T1000 (cell line): ENCODE measurements at regions not wholly inside any gene's neighbourhood (a gene's known extent, or its start where the extent isn't known, plus 50 kb on each side); places are given as distances from the start of the nearest gene placed in this dataset.

Experiments used
- DNase-seq: peaks from one replicate; lab custom pipeline; 2025; ENCODE audit warnings: mixed read lengths; lab: John Stamatoyannopoulos, UW

DNA sequence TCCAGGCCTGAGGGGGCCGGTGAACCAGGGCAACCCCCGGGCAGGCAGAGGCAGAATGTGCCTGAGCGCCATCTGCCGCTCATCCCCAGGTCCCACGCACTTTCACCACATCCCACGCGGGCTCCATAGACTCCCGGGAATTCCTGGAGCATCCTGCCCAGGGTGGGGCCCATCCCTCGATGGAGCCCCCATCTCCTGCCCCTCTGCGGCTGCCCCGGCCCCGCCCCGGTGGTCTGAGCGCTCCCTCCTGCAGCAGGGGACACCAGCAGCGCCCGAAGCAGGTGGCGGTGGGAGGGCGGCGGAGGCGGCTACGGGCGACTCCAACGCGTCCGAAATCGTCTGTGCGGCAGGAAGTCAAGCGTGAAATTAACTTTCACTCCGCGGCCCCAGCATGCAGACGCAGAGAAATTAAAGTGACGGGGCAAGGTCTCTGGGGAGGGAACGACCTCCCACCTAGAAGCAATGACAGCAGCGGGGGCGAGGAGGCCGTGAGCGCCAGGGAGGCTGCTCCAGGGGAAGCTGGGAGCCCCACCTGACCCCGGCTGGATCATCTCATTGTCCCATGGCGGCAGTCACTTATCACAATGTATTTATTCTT lies 122.2 kb downstream of the NCOR2 start:
- DNase-seq, result no peak

DNA sequence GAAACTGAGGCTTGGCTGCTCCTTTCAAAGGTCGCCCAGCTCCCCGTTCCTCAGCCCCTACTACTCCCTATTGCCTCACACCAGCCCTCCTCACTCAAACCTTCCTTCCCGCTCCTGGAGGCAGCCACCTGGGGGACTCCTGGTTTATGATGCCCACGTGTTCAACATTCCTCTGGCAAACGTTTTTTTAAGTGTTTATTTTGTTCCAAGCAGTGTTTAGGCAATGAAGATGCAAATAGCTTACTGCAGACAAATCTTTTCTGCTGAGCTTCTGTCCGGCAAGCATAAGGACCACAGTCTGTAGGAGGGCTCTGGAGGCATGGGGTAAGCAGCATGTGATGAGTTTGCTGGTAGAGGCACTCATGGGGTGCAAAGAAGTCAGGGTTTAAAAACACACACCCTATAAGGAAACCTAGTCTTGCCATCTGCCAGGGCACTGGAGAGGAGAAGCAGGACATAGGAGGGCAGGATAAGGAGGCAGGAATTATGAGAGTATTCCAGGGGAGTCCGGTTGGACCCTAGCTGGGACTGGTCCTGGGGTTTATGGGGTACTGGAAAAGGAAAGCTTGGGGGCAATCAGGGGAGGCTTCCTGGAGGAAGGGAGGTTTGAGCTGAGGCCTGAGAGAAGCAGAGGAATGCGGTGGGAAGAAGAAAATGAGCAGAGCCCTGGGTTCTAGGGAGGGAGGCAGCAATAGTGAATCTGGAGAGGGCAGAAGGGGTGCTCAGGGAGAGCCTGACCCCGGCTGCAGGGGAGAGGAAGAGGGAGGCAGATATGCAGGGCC lies 123.3 kb downstream of the NCOR2 start:
- DNase-seq, result no peak

GRCh38 chr12:124442772-124443445 lies 124.5 kb downstream of the NCOR2 start:
- DNase-seq, result no peak

DNA sequence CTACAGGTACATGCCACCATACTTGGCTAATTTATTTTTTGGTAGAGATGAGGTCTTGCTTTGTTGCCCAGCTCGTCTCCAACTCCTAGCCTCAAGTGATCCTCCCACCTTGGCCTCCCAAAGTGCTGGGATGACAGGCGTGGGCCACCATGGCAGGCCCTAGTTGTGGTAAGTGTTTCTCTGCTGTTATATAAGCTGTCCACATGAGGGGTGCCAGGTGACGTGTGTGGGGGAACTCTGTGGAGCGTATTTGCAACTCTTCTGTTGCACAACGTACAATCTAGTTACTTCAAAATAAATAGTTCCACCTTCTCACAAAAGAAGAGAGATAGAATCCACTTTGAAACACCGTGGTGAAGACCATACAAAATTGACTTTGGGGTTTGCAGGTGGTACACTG lies 125.1 kb downstream of the NCOR2 start:
- DNase-seq, result no peak

DNA sequence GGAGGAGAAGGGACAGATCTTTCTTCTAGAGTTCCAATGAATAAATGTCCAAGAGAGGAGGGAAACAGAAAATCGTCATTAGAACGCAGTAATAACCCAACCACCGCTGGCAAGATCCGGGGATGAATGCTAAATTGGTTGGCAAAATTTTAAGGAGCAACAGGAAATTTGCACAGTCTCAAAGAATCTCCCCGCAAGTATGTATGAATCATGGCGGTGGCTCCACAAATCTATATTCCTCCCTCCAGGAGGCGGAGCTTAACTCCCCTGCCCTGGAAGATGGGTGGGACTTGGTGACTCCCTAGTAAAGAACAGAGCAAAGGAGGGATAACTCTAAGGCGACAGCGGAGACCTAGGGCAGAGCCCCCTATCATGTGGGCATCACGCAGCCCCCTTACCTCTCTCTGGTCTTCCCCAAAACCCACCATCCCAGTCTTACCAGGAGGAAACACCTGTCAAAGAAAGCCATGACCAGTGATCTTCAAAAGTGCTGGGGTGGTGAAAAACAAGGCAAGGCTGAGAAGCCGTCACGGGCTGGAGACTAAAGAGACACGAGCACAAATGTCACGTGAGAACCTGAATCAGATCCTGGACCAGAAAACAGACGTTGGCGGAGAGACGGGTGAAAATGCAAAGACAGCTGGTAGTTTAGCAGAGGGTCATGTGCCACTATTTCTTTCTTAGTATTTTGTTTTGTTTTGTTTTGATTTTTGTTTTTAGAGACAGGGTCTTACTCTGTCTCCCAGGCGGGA lies 125.8 kb downstream of the NCOR2 start:
- DNase-seq, result peak; percentile 49

GRCh38 chr12:124440841-124441381 lies 126.5 kb downstream of the NCOR2 start:
- no peak for DNase-seq

- DNase-seq, result no peak
Observed at GRCh38 chr12:124440031-124440626, 127.3 kb downstream of the NCOR2 start.

DNA sequence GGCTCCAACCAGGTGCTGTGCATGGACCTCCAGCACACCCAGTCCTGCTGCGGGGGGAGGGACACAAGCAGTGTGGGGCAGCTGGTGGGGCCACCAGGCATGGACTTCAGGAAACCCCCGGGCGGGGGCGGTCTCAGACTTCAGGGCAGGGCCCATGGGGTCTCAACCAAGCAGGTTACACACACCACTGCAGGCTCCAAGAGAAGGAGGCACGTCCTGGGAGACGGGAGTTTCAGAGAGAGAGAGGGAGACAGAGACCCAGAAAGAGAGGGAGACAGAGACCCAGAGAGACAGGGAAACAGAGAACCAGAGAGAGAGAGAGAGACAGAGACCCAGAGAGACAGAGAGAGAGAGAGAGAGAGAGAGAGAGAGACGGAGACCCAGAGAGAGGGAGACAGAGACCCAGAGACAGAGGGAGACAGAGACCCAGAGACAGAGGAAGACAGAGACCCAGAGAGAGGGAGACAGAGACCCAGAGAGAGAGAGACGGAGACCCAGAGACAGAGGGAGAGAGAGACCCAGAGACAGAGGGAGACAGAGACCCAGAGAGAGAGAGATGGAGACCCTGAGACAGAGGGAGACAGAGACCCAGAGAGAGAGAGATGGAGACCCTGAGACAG lies 128.9 kb downstream of the NCOR2 start:
- no peak for DNase-seq

DNA sequence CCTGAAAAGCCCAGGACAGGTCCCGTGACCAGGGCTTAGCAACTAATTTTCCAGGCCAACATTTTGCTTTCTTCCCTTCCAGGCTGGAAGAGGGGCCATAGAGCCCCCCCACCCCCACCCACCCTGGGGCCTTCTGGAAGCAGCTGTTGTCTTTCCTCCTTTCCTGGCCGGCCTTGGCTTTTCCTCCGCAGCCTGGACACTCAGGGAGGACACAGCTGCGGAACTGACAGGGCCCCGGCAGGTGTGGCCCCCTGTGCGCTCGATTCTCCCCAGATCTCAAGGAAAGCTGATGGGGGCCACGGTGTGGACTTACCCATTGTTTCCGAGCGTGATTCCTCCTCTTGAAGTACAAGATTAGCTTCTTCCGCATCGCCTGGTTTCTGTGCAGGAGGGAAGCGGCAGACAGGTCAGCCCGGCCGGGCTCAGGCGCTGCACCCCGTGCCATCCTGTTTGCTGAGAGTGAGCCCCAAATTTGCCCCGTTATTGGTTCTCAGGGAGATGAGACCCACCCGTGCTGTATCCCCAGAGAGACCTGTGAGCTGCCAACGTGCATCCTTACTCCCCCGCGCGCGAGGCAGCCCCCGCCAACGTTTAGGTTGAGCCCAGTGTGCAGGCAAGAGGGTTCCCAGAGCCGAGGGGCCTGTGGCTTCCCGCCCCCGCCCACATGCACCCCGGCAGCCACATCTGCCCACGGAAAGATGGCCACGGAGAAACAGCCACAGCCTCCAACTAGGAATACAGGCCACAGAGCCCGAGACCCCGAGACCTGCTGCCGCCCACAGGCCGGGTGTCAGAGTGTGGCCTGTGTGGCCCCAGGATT lies 129.6 kb downstream of the NCOR2 start:
- no peak for DNase-seq

- no peak for DNase-seq
Observed at GRCh38 chr12:124437121-124437520, 130.3 kb downstream of the NCOR2 start.

DNA sequence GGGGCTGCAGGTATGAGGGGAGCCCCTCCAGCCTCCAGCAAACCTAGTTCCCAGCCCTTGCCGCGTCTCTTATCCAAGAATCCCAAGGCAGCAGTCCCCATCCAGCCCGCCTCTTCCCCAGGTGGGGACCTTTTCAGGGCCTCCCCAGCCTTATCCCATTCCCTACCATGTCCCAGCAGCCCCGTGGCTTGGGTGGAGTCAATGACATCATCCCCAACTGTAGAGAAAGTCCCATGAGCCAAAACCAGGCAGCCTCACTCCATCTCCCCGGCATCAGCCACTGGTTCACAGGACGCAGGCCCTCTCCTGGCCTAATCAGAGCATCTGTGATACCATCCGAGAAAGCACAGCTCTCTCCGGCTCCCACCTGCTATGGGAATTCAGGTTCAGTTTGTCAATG lies 131.0 kb downstream of the NCOR2 start:
- no peak for DNase-seq

DNA sequence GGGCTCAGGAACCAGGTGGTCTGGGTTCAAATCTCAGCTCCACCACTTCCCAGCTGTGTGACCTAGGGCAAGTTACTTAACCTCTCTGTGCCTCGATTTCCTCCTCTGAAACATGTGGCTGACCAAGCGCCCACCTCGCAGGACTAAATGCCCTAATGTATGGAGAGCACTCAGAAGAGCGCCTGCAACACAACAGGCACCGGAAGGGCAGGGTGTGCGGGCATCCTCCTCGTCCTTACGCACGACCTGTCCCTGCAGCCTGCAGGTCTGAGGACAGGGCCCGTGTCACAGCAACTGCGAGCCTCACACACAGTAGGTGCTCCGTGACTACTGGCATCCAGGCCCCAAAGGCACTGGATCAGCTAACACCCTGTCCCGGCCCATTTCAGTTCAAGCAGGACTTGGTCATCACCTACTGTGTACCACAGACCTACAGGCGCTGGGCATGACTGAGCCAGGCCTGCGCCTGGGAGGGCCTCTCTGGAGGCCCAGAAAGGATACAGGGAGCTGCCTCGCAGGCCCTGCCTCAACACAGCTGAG lies 131.5 kb downstream of the NCOR2 start:
- no peak for DNase-seq

- DNase-seq, result no peak
Observed at GRCh38 chr12:124434951-124435805, 132.2 kb downstream of the NCOR2 start.

DNA sequence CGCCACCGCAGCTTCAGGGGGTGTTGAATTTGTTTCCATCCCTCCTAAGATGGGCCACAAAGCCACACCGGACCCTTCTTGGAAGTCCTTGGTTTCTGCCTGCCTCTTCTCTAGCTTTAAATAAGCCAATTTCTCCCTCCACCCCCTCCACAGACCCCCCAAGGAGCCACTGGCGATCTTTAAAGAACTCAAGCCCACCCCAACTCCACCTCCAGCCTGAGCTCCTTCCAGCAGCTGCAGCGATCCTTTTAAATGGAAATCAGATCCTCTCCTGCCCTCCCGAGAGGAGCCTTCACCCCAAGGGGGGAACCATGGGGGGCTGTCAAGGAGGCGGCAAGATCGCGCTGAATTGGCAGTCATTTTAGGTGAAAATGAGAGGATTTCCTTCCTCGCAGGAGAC lies 133.1 kb downstream of the NCOR2 start:
- no peak for DNase-seq

- DNase-seq, result no peak
Observed at GRCh38 chr12:124433879-124434278, 133.5 kb downstream of the NCOR2 start.

DNA sequence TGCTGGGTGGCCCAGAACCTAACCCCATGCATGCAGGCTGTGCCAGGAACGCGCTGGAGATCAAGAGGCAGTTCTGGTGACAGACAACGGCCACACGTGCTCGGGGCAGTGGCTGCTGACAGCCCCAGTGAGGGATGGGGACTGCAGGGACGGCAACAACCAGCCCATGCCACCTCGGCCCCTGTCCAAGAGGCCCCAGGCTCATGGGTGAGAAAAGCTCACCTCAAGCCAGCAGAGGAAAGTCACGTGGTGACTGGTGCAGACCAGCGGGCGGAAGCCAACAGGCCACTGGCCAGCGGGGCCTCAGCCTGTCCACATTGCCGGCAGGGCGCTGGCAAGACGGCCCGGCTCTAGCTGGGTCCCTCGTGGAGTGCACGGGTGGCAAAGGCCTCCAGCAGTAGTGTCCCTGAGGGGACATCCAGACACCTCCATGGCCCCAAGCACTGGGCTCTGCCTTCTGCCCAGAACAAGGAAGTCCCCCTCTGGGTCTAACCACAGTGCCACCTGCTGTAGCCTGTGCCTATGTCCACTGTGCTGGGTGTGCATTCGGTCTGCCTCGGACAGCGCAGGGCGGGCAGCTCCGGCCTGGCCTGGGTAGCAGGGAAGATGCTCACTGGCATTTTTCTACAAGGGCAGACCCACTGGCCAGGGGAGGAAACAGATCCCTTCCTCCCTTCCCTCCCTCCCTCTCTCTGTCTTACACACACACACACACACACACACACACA lies 134.1 kb downstream of the NCOR2 start:
- DNase-seq, result no peak

GRCh38 chr12:124432376-124432775 lies 135.0 kb downstream of the NCOR2 start:
- DNase-seq, result no peak

DNA sequence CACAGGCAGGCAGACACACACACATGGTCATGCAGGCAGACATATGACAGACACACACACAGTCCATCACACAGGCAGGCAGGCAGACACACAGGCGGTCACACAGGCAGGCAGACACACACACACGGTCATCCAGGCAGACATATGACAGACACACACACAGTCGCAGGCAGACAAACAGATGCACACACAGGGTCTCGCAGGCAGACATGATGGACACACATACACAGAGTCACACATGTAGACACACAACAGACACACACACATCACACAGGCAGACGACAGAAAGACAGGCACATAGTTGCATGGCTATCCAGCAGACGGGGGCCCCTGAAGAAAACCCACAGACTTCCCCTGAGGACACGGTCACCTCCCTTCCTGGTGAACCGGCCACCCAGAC lies 135.4 kb downstream of the NCOR2 start:
- no peak for DNase-seq

DNA sequence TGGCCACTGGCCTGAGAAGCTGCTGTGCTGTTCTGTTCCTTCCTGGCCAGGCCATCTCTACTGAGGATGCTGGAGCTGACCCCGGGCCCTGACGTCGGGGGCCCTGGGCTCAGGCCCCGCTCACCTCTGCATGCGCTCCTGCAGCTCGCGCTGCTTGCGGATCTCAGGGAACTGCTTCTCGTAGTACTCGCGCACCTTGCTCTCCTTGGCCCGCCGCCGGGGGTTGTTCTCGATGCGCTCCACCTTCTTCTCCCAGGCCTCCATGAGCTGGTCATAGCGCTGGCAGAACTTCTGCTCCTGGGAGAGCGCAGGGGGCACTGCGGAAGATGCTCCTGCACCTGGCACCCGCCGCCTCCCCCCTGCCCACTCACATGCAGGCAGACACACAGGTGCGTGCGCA lies 135.6 kb downstream of the RFLNA start:
- DNase-seq, result no peak
